ENCODE measurements at regions not wholly inside any gene's neighbourhood (a gene's known extent, or its start where the extent isn't known, plus 50 kb on each side); places are given as distances from the start of the nearest gene placed in this dataset.

GRCh38 chr2:59622599-59623308 is 930.7 kb downstream of the BCL11A start:
- FAIRE-seq: no peak

DNA sequence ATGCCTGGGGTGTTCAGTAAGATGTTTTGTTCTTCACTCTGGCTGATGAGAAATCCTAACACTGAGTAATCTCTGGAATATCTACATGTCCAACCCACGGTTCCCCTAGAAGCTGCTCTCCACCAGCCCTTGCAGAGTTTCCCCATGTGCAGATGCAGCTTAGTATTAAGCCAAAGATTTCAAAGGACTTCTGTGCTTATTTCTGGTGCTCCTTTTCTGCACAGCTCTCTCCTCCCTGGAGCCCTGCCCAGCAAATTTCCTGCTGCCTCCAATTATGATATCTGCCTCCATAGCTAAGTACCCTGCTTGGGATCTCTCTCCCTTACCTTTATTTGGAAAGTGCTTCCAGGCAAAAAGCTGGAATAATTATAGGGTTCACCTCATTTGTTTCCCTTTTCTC is 949.3 kb downstream of the BCL11A start:
- no peak for FAIRE-seq

DNA sequence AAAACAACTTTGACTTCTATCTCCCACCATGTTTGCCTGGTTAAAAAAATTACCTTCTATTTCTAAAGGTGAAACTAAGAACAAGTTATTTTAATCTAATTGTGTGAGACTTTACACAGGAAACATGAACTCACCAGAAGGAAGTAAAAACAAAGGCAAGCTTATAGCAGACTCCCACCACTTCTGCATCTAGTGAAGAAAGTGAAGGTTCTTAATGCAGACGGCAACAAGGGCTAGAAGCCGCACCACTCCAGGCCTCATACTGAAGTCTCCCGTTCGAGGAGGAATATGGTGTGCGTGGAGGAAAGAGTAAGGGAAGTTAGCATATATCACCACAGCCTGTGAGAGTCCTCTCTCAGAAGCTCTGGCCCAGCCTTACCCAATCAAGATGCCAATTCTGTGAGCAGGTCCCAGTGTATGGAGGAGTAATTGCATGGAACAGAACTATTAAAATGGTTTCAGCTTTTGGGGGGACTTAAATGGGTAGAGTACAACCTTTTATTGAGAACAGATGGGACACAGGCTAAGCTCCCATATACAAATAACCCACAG is 958.7 kb downstream of the BCL11A start:
- FAIRE-seq: no peak

DNA sequence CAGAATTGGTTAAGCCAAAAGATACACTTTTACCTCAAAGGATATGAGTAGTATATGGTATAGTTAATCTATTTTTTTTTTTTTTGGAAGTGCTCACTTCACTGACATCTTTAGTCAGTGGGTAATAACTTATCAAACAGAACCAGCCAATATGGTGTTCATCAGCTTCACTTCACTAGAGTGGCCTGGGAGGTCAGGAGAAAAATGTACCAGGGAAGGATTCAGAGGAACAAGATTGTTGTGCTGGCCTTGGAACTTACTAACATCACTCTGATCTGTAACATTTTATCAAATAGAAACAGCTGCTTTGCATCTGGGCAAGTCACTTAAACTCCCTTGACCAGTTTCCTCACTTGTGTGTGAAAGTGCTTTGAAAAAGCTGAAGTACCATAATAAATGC is 962.7 kb downstream of the BCL11A start:
- FAIRE-seq: no peak

DNA sequence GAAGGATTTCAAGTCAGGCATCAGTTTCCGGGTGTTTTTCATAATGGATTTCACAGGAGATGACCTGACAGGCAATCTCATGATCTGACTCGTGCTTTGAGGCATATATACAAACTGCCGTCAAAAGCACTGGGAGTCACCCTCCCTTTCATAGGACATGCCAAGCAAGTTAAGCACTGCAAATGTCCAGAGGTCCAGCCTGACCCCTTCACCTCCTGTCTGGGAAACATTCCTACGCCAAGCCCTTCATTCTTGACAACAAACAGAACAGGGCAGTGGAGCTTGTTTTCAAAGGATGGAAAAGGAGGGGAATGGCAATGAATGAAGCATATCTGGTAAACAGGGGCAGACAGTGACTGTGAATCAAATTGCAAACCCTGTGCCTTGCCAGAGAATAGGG is 963.6 kb downstream of the BCL11A start:
- FAIRE-seq: no peak

GRCh38 chr2:59588286-59588685 is 965.2 kb downstream of the BCL11A start:
- no peak for FAIRE-seq

DNA sequence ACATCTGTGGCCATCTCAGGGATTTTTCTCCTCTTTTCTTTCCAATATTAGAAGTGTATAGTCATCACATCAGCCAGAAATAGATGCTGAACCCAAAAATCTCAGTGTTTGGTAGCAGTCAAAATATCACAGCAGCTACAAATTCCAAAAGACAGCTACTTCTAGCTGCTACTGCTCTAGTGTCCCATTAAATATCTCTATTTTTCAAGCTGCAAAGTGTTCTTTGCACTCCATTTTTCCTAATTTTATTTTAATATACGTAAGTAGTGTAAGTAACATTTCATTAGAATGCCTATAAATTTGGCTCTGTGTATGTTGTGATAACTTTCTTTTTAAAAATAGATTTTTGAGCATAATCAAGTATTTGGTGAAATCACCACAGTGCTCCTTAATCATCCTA is 967.3 kb downstream of the BCL11A start:
- FAIRE-seq: no peak

DNA sequence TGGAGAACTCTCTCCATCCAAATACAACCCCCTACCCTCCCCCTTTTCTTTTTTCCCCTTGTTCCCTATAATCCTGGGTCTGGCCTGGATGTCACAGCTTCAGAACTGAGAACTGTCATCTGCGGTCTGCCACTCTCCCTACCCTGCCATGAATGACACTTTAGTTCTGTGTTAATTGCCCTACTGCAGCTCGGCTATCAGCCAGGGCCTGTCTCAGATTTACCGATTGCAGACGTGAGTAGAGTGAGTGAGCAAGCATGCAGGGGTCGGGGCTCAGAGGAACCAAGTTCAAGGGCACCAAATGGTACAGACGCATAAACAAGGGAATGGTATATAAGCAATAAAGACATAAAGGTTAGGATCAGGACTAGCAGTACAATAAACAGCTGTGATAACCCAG is 967.8 kb downstream of the BCL11A start:
- no peak for FAIRE-seq

GRCh38 chr2:59584958-59585357 is 968.5 kb downstream of the BCL11A start:
- FAIRE-seq: no peak

DNA sequence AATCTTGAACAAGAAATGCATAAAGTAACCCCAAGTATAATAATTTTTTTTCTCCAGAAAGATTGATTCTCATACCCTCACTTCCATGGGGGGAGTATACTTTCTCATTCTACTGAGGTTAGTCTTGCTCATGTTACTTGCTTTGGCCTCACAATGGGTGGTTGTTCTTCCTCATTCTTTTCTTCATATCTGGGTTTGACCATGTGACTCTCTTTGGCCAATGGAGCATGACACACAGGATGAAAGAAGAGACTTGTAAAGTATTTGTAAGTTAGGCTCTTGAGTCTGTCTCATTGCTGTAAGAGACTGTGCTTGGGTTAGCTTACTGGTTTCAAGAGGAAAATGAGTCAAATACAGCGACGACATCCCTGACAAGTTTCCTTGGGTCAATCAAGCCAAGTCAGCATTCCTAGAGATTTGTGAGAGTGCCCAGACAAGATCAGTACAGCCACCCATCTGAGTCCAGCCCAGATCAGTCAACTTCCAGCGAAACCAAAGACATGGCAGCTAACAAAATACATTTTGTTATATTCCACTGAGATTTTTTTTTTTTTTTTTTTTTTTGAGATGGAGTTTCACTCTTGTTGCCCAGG is 970.2 kb downstream of the BCL11A start:
- FAIRE-seq: no peak

GRCh38 chr2:59578349-59578748 is 975.1 kb downstream of the BCL11A start:
- no peak for FAIRE-seq

DNA sequence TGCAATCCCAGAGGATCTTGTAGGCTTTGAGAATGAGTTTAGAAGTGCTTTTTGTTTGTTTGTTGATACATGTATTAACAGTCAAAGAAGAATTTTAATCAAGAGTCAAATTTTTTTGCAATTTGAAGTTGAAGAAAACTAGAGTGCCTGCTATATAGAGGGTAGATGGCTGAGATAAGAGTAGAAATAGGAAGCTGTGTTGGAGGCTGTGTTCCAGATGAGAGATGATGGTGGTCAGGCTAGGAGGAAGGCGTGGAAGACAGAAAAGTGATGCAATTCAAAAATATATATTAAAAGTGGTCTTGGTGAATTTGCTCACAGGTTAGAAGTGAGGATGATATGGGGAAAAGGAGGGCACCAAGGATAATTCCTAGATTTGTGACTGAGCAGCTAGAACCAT is 978.3 kb downstream of the BCL11A start:
- no peak for FAIRE-seq

DNA sequence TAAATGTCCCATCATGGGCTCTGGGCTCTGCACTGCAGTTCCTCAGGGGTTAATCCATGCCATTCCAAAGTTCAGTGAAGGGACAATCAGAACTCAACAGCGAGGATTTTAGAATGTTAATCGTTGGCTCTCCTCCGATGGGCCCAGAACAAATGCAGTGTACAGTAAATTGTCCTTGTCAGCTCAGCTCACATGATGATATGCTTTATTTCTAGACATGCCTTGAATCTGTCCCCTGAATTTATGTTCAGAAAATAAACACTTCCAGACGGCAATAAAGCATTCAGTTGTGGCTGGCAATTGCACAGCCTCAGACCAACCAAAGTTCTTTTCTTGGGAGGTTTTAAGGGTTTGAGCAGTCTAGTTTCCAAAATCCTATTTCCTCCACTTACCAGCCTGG is 981.2 kb downstream of the BCL11A start:
- no peak for FAIRE-seq

DNA sequence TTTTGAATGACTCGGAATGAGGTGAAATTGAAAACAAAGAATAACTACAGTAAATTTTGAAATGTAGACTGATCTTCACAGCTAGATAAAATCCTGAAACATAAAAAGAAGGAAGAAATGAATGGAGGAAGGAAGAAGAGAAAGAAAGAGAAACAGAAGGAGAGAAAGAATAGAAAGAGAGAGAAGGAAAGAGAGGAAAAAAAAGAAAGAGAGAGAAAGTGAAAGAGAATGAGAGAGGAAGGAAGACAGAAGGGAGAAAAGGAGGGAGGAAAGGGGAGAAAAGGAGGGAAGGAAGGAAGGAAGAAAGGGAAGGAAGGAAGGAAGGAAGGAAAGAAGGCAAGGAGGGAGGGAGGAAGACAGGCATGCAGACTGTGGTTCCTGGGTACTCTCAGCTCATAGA is 982.6 kb downstream of the BCL11A start:
- FAIRE-seq: no peak

- no peak for FAIRE-seq
Measured at GRCh38 chr2:59569124-59569523, 984.3 kb downstream of the BCL11A start.

DNA sequence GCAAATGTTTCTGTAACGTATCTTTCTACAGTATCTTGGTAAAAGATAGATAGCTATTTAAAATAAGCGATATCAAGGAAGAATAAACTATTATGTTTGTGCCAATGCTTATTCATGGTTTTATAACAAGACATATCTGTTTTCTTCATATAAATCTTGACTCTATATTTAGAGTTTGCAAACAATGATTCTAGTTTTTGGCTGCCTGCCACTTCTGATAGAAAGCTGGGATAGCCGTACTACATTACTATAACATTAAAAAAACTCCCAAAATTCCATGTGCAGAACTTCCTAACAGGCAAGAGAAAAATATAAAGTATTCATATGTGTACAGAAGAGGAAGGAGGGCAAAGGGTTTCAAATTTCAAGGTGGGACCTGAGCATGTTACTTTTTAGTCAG is 985.0 kb downstream of the BCL11A start:
- no peak for FAIRE-seq

GRCh38 chr2:59567151-59567550 is 986.3 kb downstream of the BCL11A start:
- no peak for FAIRE-seq

- no peak for FAIRE-seq
Measured at GRCh38 chr2:59566739-59567138, 986.7 kb downstream of the BCL11A start.

DNA sequence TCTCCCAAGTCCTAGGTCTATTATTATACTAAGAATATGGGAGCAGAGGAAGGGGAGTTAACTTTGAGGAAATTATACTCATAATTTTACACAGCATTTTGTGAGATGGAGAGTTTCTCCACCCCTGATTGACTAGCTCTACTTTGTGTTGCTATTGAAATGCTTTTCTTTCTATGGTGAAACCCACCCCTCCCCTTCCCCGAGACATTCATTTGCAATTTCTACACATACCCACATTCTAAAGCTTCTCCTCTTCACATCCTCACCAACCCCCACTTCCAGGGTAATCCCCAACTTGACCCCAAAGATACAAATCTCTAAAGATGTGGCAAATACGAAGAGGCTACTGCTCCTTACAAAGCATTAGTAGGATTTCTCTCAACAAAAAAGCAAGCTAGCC is 992.2 kb downstream of the BCL11A start:
- FAIRE-seq: no peak

DNA sequence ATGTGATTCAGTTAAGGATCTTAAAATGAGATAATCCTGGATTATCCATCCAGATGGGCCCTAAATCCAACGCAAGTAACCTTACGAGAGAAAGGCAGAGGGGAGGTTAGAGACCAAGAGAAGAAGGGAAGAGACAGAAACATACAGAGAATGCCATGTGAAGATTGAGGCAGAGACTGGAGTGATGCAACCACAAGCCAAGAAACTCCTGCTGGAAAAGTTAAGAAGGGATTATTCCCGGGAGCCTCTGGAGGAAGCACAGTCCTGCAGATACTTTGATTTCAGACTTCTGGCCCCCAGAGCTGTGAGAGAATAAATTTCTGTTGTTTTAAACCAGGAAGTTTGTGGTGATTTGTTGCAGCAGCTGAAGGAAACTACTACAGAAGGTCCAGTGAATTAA is 992.7 kb downstream of the BCL11A start:
- no peak for FAIRE-seq

GRCh38 chr2:59540864-59541263 is 1012.6 kb downstream of the BCL11A start:
- FAIRE-seq: no peak

DNA sequence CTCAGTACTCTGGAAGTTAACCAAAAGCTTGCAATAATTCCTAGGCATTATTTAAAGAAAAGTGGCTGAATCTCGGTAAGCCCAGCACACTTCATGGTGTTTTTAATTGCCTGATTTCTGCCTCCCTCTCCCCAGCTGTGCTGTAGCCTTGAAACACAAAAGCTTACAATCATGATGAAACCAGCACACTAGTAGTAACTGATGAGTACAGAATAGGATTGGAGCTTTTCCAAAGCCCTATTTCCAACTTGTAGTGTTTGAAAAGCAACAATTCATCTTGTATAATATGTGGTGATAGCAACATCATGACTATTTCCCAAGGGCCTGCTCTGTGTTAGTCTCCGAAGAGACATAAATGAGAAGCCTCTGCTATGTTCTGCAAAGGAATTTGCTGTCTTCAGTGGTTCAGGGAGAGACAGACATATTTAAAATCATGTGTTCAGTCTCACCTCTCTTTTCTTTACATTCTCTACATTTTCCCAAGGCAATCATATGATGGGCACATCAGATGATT is 1015.0 kb downstream of the BCL11A start:
- no peak for FAIRE-seq

GRCh38 chr2:59532808-59533207 is 1020.6 kb downstream of the BCL11A start:
- FAIRE-seq: no peak

DNA sequence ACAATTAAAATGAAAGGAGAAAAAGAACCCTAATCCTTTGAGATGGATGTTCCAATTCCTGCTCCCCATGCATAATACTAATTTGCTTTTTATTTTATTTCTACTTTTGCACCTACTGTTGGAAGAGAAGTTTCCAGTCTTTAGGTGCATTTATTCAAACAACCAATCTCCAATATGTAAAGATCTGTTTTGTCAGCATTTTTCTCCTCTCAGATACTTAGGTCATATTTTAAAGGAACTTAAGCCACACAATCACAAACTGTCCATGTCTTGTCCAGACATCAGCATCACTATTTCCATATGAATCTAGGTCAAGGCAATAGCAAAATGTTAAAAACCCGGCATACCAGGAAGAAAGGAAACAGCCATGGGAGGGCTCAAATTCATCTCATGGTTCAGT is 1023.2 kb downstream of the BCL11A start:
- no peak for FAIRE-seq

DNA sequence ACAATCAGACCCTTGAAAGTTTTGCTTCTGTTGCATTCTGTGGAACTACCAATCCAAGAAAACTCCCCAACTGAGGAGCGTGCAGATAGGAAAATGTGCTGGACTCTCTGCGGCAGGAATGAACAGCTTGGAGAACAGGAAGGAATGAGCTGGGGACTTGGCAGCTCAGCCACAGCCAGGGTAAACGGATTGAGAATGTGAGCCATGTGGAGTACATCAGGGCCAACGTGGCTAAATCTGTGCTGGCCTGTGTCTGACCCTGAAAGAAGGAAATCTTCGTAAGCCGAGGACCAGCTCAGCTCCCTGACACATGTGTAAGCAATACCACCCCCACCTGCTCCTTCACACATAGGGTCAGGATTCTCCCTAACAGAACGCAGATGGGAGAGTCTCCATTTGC is 1023.7 kb downstream of the BCL11A start:
- FAIRE-seq: no peak

Measured in islet of Langerhans (tissue), 1 donor.